CD4-positive, alpha-beta T cell (primary cell): ENCODE measurements at regions not wholly inside any gene's neighbourhood (a gene's known extent, or its start where the extent isn't known, plus 50 kb on each side); places are given as distances from the start of the nearest gene placed in this dataset.

Experiments used
- ATAC-seq: fragments of 200-7000 bp; cut with Tn5 transposase; one replicate; pipeline ENCODE4 v1.10.0; 2022; ENCODE audit warnings: mild to moderate bottlenecking; ENCODE audit not compliant: poor library complexity
- CTCF ChIA-PET: fragments of 350-600 bp; sonication (Branson Sonifier 250); formaldehyde crosslinking; loops from one replicate; lab custom pipeline; 2021; ENCODE audit warnings: antibody characterized with exemption, inconsistent platforms; lab: Charles Lee
- POLR2A ChIA-PET: fragments of 350-600 bp; sonication (Branson Sonifier 250); formaldehyde crosslinking; loops from one replicate; lab custom pipeline; 2021; ENCODE audit warnings: antibody characterized with exemption, inconsistent platforms; lab: Charles Lee
- DNase-seq, 14 experiments: peaks; one replicate each; pipeline ENCODE4 v3.0.0-alpha.2; 2013 to 2020; ENCODE audit warnings: mixed read lengths in 2 of 14
- H3K27ac ChIP-seq, 2 donors: one replicate each; pipeline versions ENCODE4 v1.5.1 to v1.7.0; 2013; ENCODE audit warnings: low read length in 2 of 2, low read depth in 1 of 2, mild to moderate bottlenecking in 1 of 2
- H3K27me3 ChIP-seq, 2 experiments: 1 replicate in 1 of 2; 2 replicates in 1 of 2; pipeline versions ENCODE4 v1.6.1 to v1.7.0; 2013; ENCODE audit warnings: low read length in 2 of 2, control low read depth in 1 of 2, mild to moderate bottlenecking in 1 of 2, moderate library complexity in 1 of 2; ENCODE audit not compliant: insufficient read depth in 2 of 2, control insufficient read depth in 1 of 2
- H3K36me3 ChIP-seq: one replicate; pipeline ENCODE4 v1.6.1; 2013; ENCODE audit warnings: low read length, control low read depth; ENCODE audit not compliant: insufficient read depth
- H3K4me1 ChIP-seq: one replicate; pipeline ENCODE4 v1.6.1; 2013; ENCODE audit warnings: low read length, control low read depth; ENCODE audit not compliant: insufficient read depth
- H3K4me3 ChIP-seq: one replicate; pipeline ENCODE4 v1.5.1; 2013; ENCODE audit warnings: mild to moderate bottlenecking, low read length, moderate library complexity
- H3K9me3 ChIP-seq, 2 experiments: 1 replicate in 1 of 2; 2 replicates in 1 of 2; pipeline versions ENCODE4 v1.6.1 to v1.7.0; 2013; ENCODE audit warnings: low read length in 2 of 2, mild to moderate bottlenecking in 2 of 2, control low read depth in 1 of 2, moderate library complexity in 1 of 2; ENCODE audit not compliant: control insufficient read depth in 1 of 2, insufficient read depth in 1 of 2
- H3K27ac Mint-ChIP-seq: one replicate; pipeline ENCODE4 v1.8.0; 2020; ENCODE audit warnings: mixed read lengths
- H3K27me3 Mint-ChIP-seq: one replicate; pipeline ENCODE4 v1.8.0; 2021; ENCODE audit warnings: mixed read lengths
- H3K36me3 Mint-ChIP-seq: one replicate; pipeline ENCODE4 v1.8.0; 2021; ENCODE audit warnings: low read depth, mixed read lengths
- H3K4me1 Mint-ChIP-seq: one replicate; pipeline ENCODE4 v1.8.0; 2021; ENCODE audit warnings: low read depth, mixed read lengths
- H3K4me3 Mint-ChIP-seq: one replicate; pipeline ENCODE4 v1.8.0; 2020; ENCODE audit warnings: mild to moderate bottlenecking, mixed read lengths
- H3K9me3 Mint-ChIP-seq: one replicate; pipeline ENCODE4 v1.8.0; 2020; ENCODE audit warnings: mixed read lengths
- intact Hi-C, 2 experiments: fragments of 100-400 bp; cut with DNase I in 1 of 2; cut with micrococcal nuclease in 1 of 2; formaldehyde crosslinking; loops; one replicate each; pipeline versions ENCODE4 v1.15.1 to v1.9.0; 2023 to 2025; cut with DNase I, micrococcal nuclease
- TF ChIP-seq, protein P1 (sequence below): fragments of 200-600 bp; IDR thresholded peaks from one replicate; pipeline ENCODE4 v1.8.0; 2022; ENCODE audit warnings: antibody characterized with exemption, mild to moderate bottlenecking

DNA sequence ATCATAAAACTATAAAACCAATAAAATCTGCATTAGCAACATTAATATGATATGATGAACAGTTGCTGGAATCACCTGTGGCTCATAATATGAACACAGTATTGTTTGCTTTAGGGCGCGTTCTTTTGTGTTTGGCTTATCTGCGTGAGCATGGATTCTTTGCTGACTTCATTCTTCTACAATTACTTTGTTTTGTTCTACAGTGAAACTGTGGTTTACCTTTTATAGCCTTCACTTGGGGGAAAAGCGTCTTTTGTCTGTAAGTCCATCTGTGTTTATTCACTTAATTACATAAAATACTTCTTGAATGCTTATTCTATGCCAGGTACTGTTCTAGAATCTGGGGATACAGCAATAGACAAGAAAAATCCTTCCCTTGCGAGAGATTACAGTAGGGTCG is 74.0 kb upstream of the SEC11C start:
- Histone ChIP-seq H3K9me3 (no peaks in the 10 kb centered on the region), H3K4me3 (no peak overlapping the region), H3K27me3 (peaks cover 6 to 13% of the 10 kb centered on the region in 2 experiments), H3K4me1 (peaks cover 3% of the 10 kb centered on the region), H3K27ac (no peak overlapping the region), H3K36me3 (no peaks in the 10 kb centered on the region)
- no peak overlapping the region for H3K27ac Mint-ChIP-seq
- ATAC-seq: no peak
- POLR2A ChIA-PET: no interaction called here
- CTCF ChIA-PET: no interaction called here
- no peaks in the 10 kb centered on the region for H3K4me1 Mint-ChIP-seq
- no peak overlapping the region for H3K4me3 Mint-ChIP-seq
- intact Hi-C loops: loop anchor here in 1 of 2 experiments (5.0 kb wide), 2 partner anchors 538 to 763 kb away; no protein-coding TSS in a partner anchor
- no peaks in the 10 kb centered on the region for H3K36me3 Mint-ChIP-seq
- H3K27me3 Mint-ChIP-seq: peaks cover 28% of the 10 kb centered on the region
- H3K9me3 Mint-ChIP-seq: no peaks in the 10 kb centered on the region
- TF ChIP-seq, protein P1, sequence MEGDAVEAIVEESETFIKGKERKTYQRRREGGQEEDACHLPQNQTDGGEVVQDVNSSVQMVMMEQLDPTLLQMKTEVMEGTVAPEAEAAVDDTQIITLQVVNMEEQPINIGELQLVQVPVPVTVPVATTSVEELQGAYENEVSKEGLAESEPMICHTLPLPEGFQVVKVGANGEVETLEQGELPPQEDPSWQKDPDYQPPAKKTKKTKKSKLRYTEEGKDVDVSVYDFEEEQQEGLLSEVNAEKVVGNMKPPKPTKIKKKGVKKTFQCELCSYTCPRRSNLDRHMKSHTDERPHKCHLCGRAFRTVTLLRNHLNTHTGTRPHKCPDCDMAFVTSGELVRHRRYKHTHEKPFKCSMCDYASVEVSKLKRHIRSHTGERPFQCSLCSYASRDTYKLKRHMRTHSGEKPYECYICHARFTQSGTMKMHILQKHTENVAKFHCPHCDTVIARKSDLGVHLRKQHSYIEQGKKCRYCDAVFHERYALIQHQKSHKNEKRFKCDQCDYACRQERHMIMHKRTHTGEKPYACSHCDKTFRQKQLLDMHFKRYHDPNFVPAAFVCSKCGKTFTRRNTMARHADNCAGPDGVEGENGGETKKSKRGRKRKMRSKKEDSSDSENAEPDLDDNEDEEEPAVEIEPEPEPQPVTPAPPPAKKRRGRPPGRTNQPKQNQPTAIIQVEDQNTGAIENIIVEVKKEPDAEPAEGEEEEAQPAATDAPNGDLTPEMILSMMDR: no peak
- DNase-seq: no peak

DNA sequence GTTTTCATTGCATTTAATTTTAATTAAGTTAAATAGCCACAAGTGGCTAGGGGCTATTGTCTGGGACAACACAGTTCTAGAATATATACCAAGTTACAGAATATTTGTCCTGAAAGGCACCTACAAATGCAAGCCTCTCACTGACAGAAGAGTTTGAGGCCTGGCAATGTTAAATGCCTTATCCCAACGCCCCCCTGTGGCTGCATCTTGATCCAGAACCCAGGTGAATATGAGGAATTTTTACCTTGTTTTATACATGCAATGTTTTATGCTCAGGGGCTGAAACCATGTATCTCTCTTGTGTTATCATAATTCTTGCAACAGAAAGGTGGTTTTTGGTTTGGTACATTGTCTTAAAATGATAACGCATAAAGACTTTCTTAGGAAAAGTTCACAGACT is 71.8 kb upstream of the SEC11C start:
- Histone ChIP-seq H3K4me1 (peaks cover 3% of the 10 kb centered on the region), H3K36me3 (no peaks in the 10 kb centered on the region), H3K9me3 (no peaks in the 10 kb centered on the region), H3K27me3 (peaks cover 4 to 6% of the 10 kb centered on the region in 2 experiments), H3K4me3 (no peak overlapping the region), H3K27ac (no peak overlapping the region)
- intact Hi-C loops: loop anchor here in 1 of 2 experiments (5.0 kb wide), 2 partner anchors 541 to 766 kb away; no protein-coding TSS in a partner anchor
- TF ChIP-seq, protein P1: peak; percentile 13
- POLR2A ChIA-PET: no interaction called here
- Mint-ChIP-seq H3K27me3 (peaks cover 11% of the 10 kb centered on the region), H3K27ac (no peak overlapping the region), H3K4me3 (no peak overlapping the region), H3K9me3 (no peaks in the 10 kb centered on the region), H3K4me1 (no peaks in the 10 kb centered on the region), H3K36me3 (no peaks in the 10 kb centered on the region)
- CTCF ChIA-PET: interaction anchor here (0.6 kb wide), 1 partner anchor 12 kb away, joined by 5 read pairs; no protein-coding TSS in a partner anchor
- ATAC-seq (no peak), DNase-seq (peak in 4 of 14 experiments; percentile 7 to 21 (median 20))

DNA sequence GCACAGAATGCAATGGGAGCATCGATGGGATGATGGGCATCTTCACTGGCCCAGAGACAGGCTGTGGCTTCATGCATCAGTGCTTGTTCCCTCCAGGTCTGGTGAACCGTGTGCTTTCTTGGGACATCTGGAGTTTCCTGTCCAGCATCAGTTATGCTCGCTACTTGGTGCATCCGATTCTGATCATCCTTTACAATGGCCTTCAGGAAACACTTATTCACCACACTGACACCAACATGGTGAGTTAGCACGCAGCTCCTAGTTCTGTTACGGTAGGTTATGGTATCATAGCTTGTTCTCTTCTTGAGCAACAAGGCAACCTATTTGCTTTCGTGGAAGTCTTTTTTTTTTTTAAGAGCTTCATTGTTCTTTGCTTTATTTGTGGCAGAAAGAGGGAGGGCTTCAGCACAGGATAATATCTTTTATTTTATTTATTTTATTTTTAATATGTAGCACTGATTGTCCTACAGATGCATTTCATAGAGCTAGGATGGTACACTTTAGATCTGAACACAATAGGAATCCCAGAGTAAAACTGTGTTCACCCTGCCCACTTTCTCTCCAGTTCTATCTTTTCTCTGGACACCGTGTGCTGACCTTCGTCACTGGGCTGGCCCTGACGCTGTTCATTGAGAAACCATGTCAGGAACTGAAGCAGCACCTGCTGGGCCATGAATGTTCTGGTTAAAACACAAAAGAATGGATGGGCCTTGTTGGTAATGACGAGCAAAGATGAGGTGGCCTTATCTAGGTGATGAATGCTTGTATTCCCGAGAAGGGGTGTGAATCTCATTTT is 71.2 kb upstream of the SEC11C start:
- ChIA-PET POLR2A (no interaction called here), CTCF (interaction anchor here (0.6 kb wide), 1 partner anchor 11 kb away, joined by 5 read pairs; no protein-coding TSS in a partner anchor)
- no peaks in the 10 kb centered on the region for H3K36me3 ChIP-seq
- ATAC-seq: no peak
- Mint-ChIP-seq H3K4me3 (no peak overlapping the region), H3K27ac (no peak overlapping the region), H3K4me1 (no peaks in the 10 kb centered on the region), H3K36me3 (no peaks in the 10 kb centered on the region), H3K9me3 (no peaks in the 10 kb centered on the region), H3K27me3 (peaks cover 6% of the 10 kb centered on the region)
- H3K4me1 ChIP-seq: peaks cover 3% of the 10 kb centered on the region
- no peak overlapping the region for H3K4me3 ChIP-seq
- intact Hi-C loops: loop anchor here in 1 of 2 experiments (5.0 kb wide), 2 partner anchors 541 to 766 kb away; no protein-coding TSS in a partner anchor
- no peak for DNase-seq
- TF ChIP-seq, protein P1: no peak
- H3K27me3 ChIP-seq: peaks cover 1 to 4% of the 10 kb centered on the region in 2 experiments
- no peak overlapping the region for H3K27ac ChIP-seq
- no peaks in the 10 kb centered on the region for H3K9me3 ChIP-seq
